Lung (tissue), 11 donors: ENCODE measurements at regions not wholly inside any gene's neighbourhood (a gene's known extent, or its start where the extent isn't known, plus 50 kb on each side); places are given as distances from the start of the nearest gene placed in this dataset.

Experiments used
- ATAC-seq: fragments of 200-7000 bp; cut with Tn5 transposase; one replicate; pipeline ENCODE4 v1.9.1; 2020; ENCODE audit warnings: moderate number of reproducible peaks; ENCODE audit not compliant: insufficient read depth, low FRiP score
- DNase-seq, 3 donors: peaks; one replicate each; pipeline ENCODE4 v3.0.0-alpha.2; 2013 to 2017
- H3K27ac ChIP-seq, 2 donors: one replicate each; pipeline ENCODE4 v1.5.1; 2013; ENCODE audit warnings: mild to moderate bottlenecking in 2 of 2, moderate library complexity in 2 of 2, control low read depth in 1 of 2, inconsistent platforms in 1 of 2, low read depth in 1 of 2, low read length in 1 of 2
- H3K27me3 ChIP-seq, 3 donors: one replicate each; pipeline ENCODE4 v1.5.1; 2013; ENCODE audit warnings: low read length in 2 of 3; ENCODE audit not compliant: control insufficient read depth in 3 of 3, insufficient read depth in 3 of 3
- H3K36me3 ChIP-seq, 4 donors: one replicate each; pipeline ENCODE4 v1.5.1; 2013; ENCODE audit warnings: low read length in 4 of 4, mild to moderate bottlenecking in 1 of 4, moderate library complexity in 1 of 4; ENCODE audit not compliant: control insufficient read depth in 4 of 4, insufficient read depth in 4 of 4
- H3K4me1 ChIP-seq, 5 donors: one replicate each; pipeline ENCODE4 v1.5.1; 2013; ENCODE audit warnings: low read length in 5 of 5, mild to moderate bottlenecking in 2 of 5, moderate library complexity in 1 of 5; ENCODE audit not compliant: control insufficient read depth in 5 of 5, insufficient read depth in 5 of 5
- H3K4me3 ChIP-seq: one replicate; pipeline ENCODE4 v1.5.1; 2013; ENCODE audit warnings: mild to moderate bottlenecking, control low read depth, moderate library complexity
- H3K9ac ChIP-seq, 2 donors: one replicate each; pipeline ENCODE4 v1.5.1; 2013; ENCODE audit warnings: low read length in 2 of 2, control low read depth in 1 of 2; ENCODE audit not compliant: insufficient read depth in 1 of 2
- H3K9me3 ChIP-seq, 4 donors: one replicate each; pipeline ENCODE4 v1.5.1; 2013; ENCODE audit warnings: low read length in 3 of 4, mild to moderate bottlenecking in 1 of 4, moderate library complexity in 1 of 4; ENCODE audit not compliant: control insufficient read depth in 4 of 4, insufficient read depth in 3 of 4
- WGBS, 2 donors: extraction: QIAGEN DNeasy Blood & Tissue Kit; methylation state at CpG; one replicate each; pipeline ENCODE4 v1.1.7; 2013; 5-methylcytosine and 5-hydroxymethylcytosine counted together
- TF ChIP-seq, protein P1 (sequence below): IDR thresholded peaks from 2 replicates; pipeline ENCODE4 v1.5.1; 2012; ENCODE audit warnings: mild to moderate bottlenecking; ENCODE audit errors: control extremely low read depth, extremely low read depth
- donor health status: control.
- donor health status: control.
- donor health status: Bipolar disorder and iron deficiency.
- donor health status: healthy.
- donor health status: DM: yes; HTN: yes; CAD: no.

DNA sequence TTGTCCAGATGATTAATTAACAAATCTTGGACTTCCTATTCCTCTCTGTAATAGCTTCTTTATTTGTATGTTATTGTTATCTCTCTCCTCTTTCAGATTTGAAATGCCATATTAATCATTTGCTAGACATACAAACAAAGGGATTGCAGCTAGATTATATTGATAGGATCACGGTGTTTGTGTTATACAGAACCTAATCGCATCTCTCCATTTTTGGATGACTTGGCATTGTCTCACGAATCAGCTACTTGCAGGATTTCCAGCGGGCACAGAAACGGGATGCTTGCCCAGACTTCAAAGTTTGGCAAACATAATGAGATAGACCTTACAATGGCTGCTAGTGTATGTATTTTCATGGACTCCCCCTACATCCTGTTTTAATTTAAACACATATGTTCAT lies 368.1 kb downstream of the TLE4 start:
- peaks cover 0 to 5% (median 0%) of the 10 kb centered on the region in 5 donors for H3K4me1 ChIP-seq
- no peak overlapping the region for H3K9ac ChIP-seq
- 36 to 53% methylated on average over 5 of the region's 5 CpGs for WGBS, 2 donors
- H3K27me3 ChIP-seq = peaks cover 0 to 2% (median 0%) of the 10 kb centered on the region in 3 donors
- ATAC-seq (no peak), DNase-seq (peak in 2 of 3 donors; percentile 27 to 58)
- H3K36me3 ChIP-seq = no peaks in the 10 kb centered on the region
- H3K9me3 ChIP-seq = no peaks in the 10 kb centered on the region
- no peak overlapping the region for H3K27ac ChIP-seq
- H3K4me3 ChIP-seq = no peak overlapping the region
- TF ChIP-seq, protein P1, sequence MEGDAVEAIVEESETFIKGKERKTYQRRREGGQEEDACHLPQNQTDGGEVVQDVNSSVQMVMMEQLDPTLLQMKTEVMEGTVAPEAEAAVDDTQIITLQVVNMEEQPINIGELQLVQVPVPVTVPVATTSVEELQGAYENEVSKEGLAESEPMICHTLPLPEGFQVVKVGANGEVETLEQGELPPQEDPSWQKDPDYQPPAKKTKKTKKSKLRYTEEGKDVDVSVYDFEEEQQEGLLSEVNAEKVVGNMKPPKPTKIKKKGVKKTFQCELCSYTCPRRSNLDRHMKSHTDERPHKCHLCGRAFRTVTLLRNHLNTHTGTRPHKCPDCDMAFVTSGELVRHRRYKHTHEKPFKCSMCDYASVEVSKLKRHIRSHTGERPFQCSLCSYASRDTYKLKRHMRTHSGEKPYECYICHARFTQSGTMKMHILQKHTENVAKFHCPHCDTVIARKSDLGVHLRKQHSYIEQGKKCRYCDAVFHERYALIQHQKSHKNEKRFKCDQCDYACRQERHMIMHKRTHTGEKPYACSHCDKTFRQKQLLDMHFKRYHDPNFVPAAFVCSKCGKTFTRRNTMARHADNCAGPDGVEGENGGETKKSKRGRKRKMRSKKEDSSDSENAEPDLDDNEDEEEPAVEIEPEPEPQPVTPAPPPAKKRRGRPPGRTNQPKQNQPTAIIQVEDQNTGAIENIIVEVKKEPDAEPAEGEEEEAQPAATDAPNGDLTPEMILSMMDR = no peak

DNA sequence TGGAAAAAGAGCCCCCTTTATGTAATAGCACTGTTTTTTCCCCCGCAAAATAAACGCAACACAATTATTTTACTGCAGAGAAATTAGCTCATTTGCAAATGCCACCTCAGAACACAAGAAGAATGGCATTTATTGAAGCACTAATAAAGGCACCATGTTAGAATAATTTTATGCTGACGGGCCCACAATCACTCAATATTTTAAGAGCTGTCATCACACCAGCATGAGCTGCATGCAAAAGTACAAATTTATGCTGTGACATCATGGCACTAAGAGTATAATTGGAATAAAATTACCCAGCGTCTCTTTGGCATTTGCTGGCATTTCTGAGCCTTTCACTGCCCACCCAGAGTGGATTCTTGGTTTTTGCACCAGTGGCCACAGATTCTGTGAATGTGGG lies 364.6 kb downstream of the TLE4 start:
- WGBS, 2 donors = 93% methylated on average over 4 of the region's 4 CpGs
- Histone ChIP-seq H3K27ac (no peak overlapping the region), H3K9me3 (no peaks in the 10 kb centered on the region), H3K9ac (no peak overlapping the region), H3K36me3 (no peaks in the 10 kb centered on the region), H3K4me3 (no peak overlapping the region), H3K27me3 (no peaks in the 10 kb centered on the region), H3K4me1 (peaks cover 0 to 5% (median 0%) of the 10 kb centered on the region in 5 donors)
- no peak for DNase-seq
- no peak for ATAC-seq
- TF ChIP-seq, protein P1 = no peak

DNA sequence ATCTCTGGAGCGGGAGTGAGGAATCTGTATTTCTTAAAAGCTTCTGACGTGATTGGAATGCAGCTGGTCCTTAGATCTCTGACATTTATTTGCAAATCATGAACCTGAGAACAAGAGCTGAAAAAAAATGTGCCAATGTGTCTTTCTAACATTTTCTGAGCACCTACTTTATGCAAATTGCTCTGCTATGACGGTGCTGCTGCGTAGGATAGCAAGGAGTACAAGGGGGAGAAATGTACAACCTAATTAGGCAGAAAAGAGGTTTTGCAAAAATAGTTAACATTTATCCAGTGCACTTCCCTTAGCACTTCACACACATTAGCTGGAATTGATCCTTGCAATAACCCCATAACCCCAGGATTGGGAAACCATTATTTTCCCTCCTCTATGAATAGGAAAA lies 357.5 kb downstream of the TLE4 start:
- H3K4me1 ChIP-seq = no peaks in the 10 kb centered on the region

More for the DNA sequence above, 357.5 kb downstream of the TLE4 start:
- Histone ChIP-seq H3K4me3 (no peak overlapping the region), H3K27ac (no peak overlapping the region), H3K27me3 (no peaks in the 10 kb centered on the region), H3K9ac (no peak overlapping the region), H3K9me3 (peaks cover 0 to 2% (median 0%) of the 10 kb centered on the region in 4 donors), H3K36me3 (no peaks in the 10 kb centered on the region)
- ATAC-seq = no peak
- WGBS, 2 donors = 91 to 95% methylated on average over 4 of the region's 4 CpGs
- TF ChIP-seq, protein P1 = no peak
- no peak for DNase-seq
